ENCODE measurements at regions not wholly inside any gene's neighbourhood (a gene's known extent, or its start where the extent isn't known, plus 50 kb on each side); places are given as distances from the start of the nearest gene placed in this dataset.

DNA sequence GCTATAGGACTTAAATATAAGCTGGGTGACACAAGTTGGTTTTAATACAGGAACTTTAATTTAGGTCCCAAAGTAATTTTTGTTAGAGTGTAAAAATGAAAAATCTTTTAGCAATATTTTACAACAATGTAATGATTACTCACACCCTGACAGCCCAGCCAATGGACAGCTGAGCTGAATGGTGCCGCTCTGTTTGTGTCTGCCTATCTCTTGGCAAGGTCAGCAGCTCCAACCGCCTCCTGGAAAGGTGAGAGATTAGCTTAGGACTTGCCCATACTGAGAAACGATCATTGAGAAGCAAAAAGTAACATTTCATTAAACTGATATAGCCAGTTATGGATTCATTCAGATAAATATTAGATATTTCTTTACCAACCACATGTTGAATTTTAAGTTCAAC is 463.6 kb upstream of the CD180 start:
- H3K27me3 Mint-ChIP-seq (ENCODE audit: low read depth): no peaks in the 10 kb centered on the region; the same call in 1 of the 2 replicates
- Histone ChIP-seq H2BK12ac (ENCODE audit: insufficient read length, low read depth, low read length) (no peak overlapping the region), H4K5ac (ENCODE audit: insufficient read length, low read depth, low read length) (no peak overlapping the region)

More for the DNA sequence above, 463.6 kb upstream of the CD180 start:
- Histone ChIP-seq H3K79me2 (ENCODE audit: insufficient read depth, low read length) (no peaks in the 10 kb centered on the region), H3K27ac (ENCODE audit: insufficient read length, low read depth, low read length) (no peak overlapping the region), H2BK15ac (ENCODE audit: low read depth, low read length) (no peak overlapping the region), H3K27me3 (ENCODE audit: insufficient read depth, low read length) (no peaks in the 10 kb centered on the region), H3K4ac (ENCODE audit: low read depth, low read length) (no peak overlapping the region), H2AFZ (ENCODE audit: low read length) (no peak overlapping the region), H3K56ac (ENCODE audit: insufficient read length, low read depth, low read length) (no peak overlapping the region), H2BK20ac (ENCODE audit: low read depth, low read length, poor library complexity, severe bottlenecking) (no peak overlapping the region), H4K91ac (ENCODE audit: insufficient read length, low read depth, low read length) (no peak overlapping the region), H3T11ph (ENCODE audit: low read length) (no peak overlapping the region), H3K18ac (ENCODE audit: insufficient read length, low read depth, low read length) (no peak overlapping the region), H4K20me1 (ENCODE audit: control insufficient read depth, insufficient read depth, insufficient read length) (no peaks in the 10 kb centered on the region), H3K4me1 (ENCODE audit: insufficient read depth, low read length) (no peaks in the 10 kb centered on the region), H3K9ac (ENCODE audit: extremely low read depth, insufficient read length, low read length) (no peak overlapping the region), H3K23me2 (ENCODE audit: insufficient read length, low read depth, low read length, poor library complexity, severe bottlenecking) (no peaks in the 10 kb centered on the region), H4K8ac (replicated peaks; ENCODE audit: insufficient read length, low read depth, low read length) (no peak overlapping the region), H3K9me3 (ENCODE audit: control insufficient read depth, low read depth, low read length) (no peaks in the 10 kb centered on the region), H3K79me1 (ENCODE audit: insufficient read depth, low read depth, low read length, poor library complexity, severe bottlenecking) (no peaks in the 10 kb centered on the region), H3K4me2 (ENCODE audit: insufficient read depth, insufficient read length, low read length) (no peak overlapping the region), H3K23ac (ENCODE audit: insufficient read length, low read depth, low read length) (no peak overlapping the region), H2BK120ac (ENCODE audit: low read depth, low read length, poor library complexity, severe bottlenecking) (no peak overlapping the region), H2BK5ac (ENCODE audit: insufficient read length, low read length) (no peak overlapping the region), H3K14ac (ENCODE audit: insufficient read depth, low read length) (no peak overlapping the region), H2AK5ac (ENCODE audit: insufficient read length, low read length) (no peak overlapping the region)
- peaks cover 0 to 10% (median 9%) of the 10 kb centered on the region in 3 experiments; a peak in 5 of 7 replicates for H3K36me3 Mint-ChIP-seq (ENCODE audit: insufficient read depth in 1 of 3, low read depth in 3 of 3)
- H3K9me3 Mint-ChIP-seq: peaks cover 14 to 24% of the 10 kb centered on the region in 2 experiments; a peak in 4 of 5 replicates
- DNase-seq: no peak
- no peaks in the 10 kb centered on the region for H3K4me1 Mint-ChIP-seq
- TF ChIP-seq, protein P1, sequence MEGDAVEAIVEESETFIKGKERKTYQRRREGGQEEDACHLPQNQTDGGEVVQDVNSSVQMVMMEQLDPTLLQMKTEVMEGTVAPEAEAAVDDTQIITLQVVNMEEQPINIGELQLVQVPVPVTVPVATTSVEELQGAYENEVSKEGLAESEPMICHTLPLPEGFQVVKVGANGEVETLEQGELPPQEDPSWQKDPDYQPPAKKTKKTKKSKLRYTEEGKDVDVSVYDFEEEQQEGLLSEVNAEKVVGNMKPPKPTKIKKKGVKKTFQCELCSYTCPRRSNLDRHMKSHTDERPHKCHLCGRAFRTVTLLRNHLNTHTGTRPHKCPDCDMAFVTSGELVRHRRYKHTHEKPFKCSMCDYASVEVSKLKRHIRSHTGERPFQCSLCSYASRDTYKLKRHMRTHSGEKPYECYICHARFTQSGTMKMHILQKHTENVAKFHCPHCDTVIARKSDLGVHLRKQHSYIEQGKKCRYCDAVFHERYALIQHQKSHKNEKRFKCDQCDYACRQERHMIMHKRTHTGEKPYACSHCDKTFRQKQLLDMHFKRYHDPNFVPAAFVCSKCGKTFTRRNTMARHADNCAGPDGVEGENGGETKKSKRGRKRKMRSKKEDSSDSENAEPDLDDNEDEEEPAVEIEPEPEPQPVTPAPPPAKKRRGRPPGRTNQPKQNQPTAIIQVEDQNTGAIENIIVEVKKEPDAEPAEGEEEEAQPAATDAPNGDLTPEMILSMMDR (conservative IDR thresholded peaks at IDR 0.05): no peak
- WGBS (ENCODE audit: extremely low coverage, insufficient read length, low lambda C conversion rate): no CpG with 5 or more reads among the region's 3 CpGs
- H3K4me3 Mint-ChIP-seq: no peak overlapping the region
- H3K27ac Mint-ChIP-seq: no peak overlapping the region
